ENCODE measurements at regions not wholly inside any gene's neighbourhood (a gene's known extent, or its start where the extent isn't known, plus 50 kb on each side); places are given as distances from the start of the nearest gene placed in this dataset.

GRCh38 chr5:82622711-82623514 lies 344.8 kb upstream of the RPS23 start:
- DNase-seq (ENCODE audit: low spot score in 2 of 2): no peak
- Histone ChIP-seq H3K27ac (no peak overlapping the region), H3K27me3 (no peaks in the 10 kb centered on the region), H3K9me3 (no peaks in the 10 kb centered on the region), H3K4me3 (no peak overlapping the region), H3K4me1 (peaks cover 0 to 4% (median 0%) of the 10 kb centered on the region in 4 donors), H3K36me3 (no peaks in the 10 kb centered on the region)
- 70 to 82% methylated on average over 6 of the region's 6 CpGs for WGBS, 2 donors
- TF ChIP-seq, protein P1, sequence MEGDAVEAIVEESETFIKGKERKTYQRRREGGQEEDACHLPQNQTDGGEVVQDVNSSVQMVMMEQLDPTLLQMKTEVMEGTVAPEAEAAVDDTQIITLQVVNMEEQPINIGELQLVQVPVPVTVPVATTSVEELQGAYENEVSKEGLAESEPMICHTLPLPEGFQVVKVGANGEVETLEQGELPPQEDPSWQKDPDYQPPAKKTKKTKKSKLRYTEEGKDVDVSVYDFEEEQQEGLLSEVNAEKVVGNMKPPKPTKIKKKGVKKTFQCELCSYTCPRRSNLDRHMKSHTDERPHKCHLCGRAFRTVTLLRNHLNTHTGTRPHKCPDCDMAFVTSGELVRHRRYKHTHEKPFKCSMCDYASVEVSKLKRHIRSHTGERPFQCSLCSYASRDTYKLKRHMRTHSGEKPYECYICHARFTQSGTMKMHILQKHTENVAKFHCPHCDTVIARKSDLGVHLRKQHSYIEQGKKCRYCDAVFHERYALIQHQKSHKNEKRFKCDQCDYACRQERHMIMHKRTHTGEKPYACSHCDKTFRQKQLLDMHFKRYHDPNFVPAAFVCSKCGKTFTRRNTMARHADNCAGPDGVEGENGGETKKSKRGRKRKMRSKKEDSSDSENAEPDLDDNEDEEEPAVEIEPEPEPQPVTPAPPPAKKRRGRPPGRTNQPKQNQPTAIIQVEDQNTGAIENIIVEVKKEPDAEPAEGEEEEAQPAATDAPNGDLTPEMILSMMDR (IDR thresholded peaks at IDR 0.05): no peak
- no peak for TF ChIP-seq EP300 (IDR thresholded peaks at IDR 0.05)
- no peak for TF ChIP-seq POLR2A (IDR thresholded peaks at IDR 0.05)

- Histone ChIP-seq H3K4me3 (no peak overlapping the region), H3K9me3 (no peaks in the 10 kb centered on the region), H3K36me3 (no peaks in the 10 kb centered on the region), H3K4me1 (peaks cover 0 to 4% (median 0%) of the 10 kb centered on the region in 4 donors), H3K27ac (no peak overlapping the region), H3K27me3 (no peaks in the 10 kb centered on the region)
- TF ChIP-seq EP300 (IDR thresholded peaks at IDR 0.05) (no peak), POLR2A (IDR thresholded peaks at IDR 0.05) (no peak)
- TF ChIP-seq, protein P1 (IDR thresholded peaks at IDR 0.05): no peak
- no peak for DNase-seq (ENCODE audit: low spot score in 2 of 2)
- WGBS, 2 donors: 85 to 87% methylated on average over 4 of the region's 4 CpGs
Observed at GRCh38 chr5:82622205-82622604, 344.1 kb upstream of the RPS23 start.

DNA sequence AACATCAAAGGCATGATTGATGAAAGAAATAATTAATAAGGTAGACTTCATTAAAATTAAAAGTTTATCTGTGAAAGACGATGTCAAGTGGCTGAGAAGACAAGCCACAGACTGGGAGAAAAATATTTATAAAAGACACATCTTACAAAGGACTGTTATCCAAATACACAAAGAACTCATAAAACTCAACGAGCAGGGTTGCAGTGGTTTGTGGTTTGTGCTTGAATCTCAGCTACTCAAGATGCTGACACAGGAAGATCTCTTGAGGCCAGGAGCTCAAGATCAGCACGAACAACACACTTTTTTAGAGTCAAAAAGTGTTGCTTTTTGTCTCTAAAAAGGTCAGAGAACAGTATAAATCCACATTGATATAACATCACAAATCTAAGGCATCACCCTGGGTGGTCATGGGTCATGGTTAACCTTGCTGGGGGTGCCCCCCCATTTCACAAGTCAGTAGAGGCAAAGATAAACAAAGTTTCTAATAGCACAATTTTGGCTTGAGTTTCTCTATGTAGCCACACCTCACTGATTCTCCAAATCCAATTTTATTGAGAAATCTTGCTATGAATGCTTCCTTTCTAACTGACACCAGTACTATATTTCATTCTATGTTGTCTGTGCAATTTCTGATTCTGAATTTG lies 342.9 kb upstream of the RPS23 start:
- Histone ChIP-seq H3K4me3 (no peak overlapping the region), H3K27ac (peak overlapping the region in 1 of 4 donors; percentile 0), H3K36me3 (no peaks in the 10 kb centered on the region), H3K27me3 (no peaks in the 10 kb centered on the region), H3K9me3 (no peaks in the 10 kb centered on the region), H3K4me1 (peaks cover 0 to 4% (median 0%) of the 10 kb centered on the region in 4 donors)
- 33 to 36% methylated on average over 3 of the region's 3 CpGs for WGBS, 2 donors
- DNase-seq (ENCODE audit: low spot score in 2 of 2): peak in 1 of 2 donors; percentile 16
- peak in 1 of 2 donors; percentile 53 for TF ChIP-seq EP300 (IDR thresholded peaks at IDR 0.05)
- TF ChIP-seq, protein P1 (IDR thresholded peaks at IDR 0.05): no peak
- TF ChIP-seq POLR2A (IDR thresholded peaks at IDR 0.05): no peak

DNA sequence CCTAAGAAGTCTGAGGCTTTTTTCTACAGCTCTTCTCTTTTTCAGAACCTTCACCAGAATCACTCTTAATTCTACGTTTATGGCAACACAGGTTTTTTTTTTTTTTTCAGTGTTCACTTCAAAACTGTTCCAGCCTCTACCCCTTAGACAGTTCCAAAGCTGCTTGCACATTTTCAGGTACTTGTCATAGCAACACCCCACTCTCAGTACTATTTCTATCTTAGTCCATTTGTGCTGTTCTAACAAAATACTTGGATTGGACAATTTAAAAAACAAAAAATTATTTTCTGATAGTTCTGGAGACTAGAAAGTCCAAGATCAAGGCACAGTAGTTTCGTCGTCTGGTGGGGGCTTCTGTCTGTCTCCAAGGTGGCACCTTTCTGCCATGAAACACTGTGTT lies 340.9 kb upstream of the RPS23 start:
- no peak for DNase-seq (ENCODE audit: low spot score in 2 of 2)
- Histone ChIP-seq H3K4me3 (no peak overlapping the region), H3K4me1 (peaks cover 0 to 4% (median 0%) of the 10 kb centered on the region in 4 donors), H3K27ac (no peak overlapping the region), H3K9me3 (no peaks in the 10 kb centered on the region), H3K27me3 (no peaks in the 10 kb centered on the region), H3K36me3 (no peaks in the 10 kb centered on the region)
- 92 to 96% methylated on average over 3 of the region's 3 CpGs for WGBS, 2 donors
- TF ChIP-seq EP300 (IDR thresholded peaks at IDR 0.05) (no peak), POLR2A (IDR thresholded peaks at IDR 0.05) (no peak)
- TF ChIP-seq, protein P1 (IDR thresholded peaks at IDR 0.05): no peak

GRCh38 chr5:82614706-82615105 lies 336.6 kb upstream of the RPS23 start:
- no peaks in the 10 kb centered on the region for H3K27me3 ChIP-seq
- H3K4me1 ChIP-seq: no peaks in the 10 kb centered on the region
- WGBS, 2 donors: 78 to 80% methylated on average over 3 of the region's 3 CpGs
- DNase-seq (ENCODE audit: low spot score in 2 of 2): no peak
- TF ChIP-seq EP300 (IDR thresholded peaks at IDR 0.05): no peak
- TF ChIP-seq, protein P1 (IDR thresholded peaks at IDR 0.05): no peak
- TF ChIP-seq POLR2A (IDR thresholded peaks at IDR 0.05): no peak
- H3K36me3 ChIP-seq: no peaks in the 10 kb centered on the region
- no peak overlapping the region for H3K4me3 ChIP-seq
- H3K9me3 ChIP-seq: no peaks in the 10 kb centered on the region
- no peak overlapping the region for H3K27ac ChIP-seq

Measured in tibial nerve (tissue), 4 donors.